Neutrophil (primary cell): ENCODE measurements at regions not wholly inside any gene's neighbourhood (a gene's known extent, or its start where the extent isn't known, plus 50 kb on each side); places are given as distances from the start of the nearest gene placed in this dataset.

Experiments
- H3K27ac ChIP-seq: fragments of 200-600 bp; sonication (generic); 2 replicates; pipeline ENCODE4 v1.5.1; 2016; ENCODE audit warnings: mild to moderate bottlenecking, moderate library complexity
- H3K27me3 ChIP-seq: fragments of 200-600 bp; sonication (generic); 2 replicates; pipeline ENCODE4 v1.6.0; 2016; ENCODE audit warnings: mild to moderate bottlenecking
- H3K36me3 ChIP-seq: fragments of 200-600 bp; sonication (generic); 2 replicates; pipeline ENCODE4 v1.5.1; 2017
- H3K4me1 ChIP-seq, 2 experiments: fragments of 200-600 bp in 1 of 2; sonication (generic) in 1 of 2; 1 replicate in 1 of 2; 2 replicates in 1 of 2; pipeline versions ENCODE4 v1.5.1 to v1.6.1; 2013 to 2016; ENCODE audit warnings: low read depth in 1 of 2, low read length in 1 of 2, mild to moderate bottlenecking in 1 of 2, moderate library complexity in 1 of 2; ENCODE audit not compliant: control insufficient read depth in 1 of 2, insufficient read depth in 1 of 2
- H3K4me3 ChIP-seq, 2 experiments: fragments of 200-600 bp in 1 of 2; sonication (generic) in 1 of 2; 1 replicate in 1 of 2; 2 replicates in 1 of 2; pipeline ENCODE4 v1.5.1; 2013 to 2016; ENCODE audit warnings: low read depth in 1 of 2, low read length in 1 of 2, mild to moderate bottlenecking in 1 of 2, moderate library complexity in 1 of 2
- H3K9me3 ChIP-seq: fragments of 200-600 bp; sonication (generic); 2 replicates; pipeline ENCODE4 v1.5.1; 2016
- TF ChIP-seq, protein P1 (sequence below): fragments of 200-600 bp; sonication (generic); IDR thresholded peaks from 2 replicates; pipeline ENCODE4 v1.5.1; 2016; ENCODE audit warnings: antibody characterized with exemption

DNA sequence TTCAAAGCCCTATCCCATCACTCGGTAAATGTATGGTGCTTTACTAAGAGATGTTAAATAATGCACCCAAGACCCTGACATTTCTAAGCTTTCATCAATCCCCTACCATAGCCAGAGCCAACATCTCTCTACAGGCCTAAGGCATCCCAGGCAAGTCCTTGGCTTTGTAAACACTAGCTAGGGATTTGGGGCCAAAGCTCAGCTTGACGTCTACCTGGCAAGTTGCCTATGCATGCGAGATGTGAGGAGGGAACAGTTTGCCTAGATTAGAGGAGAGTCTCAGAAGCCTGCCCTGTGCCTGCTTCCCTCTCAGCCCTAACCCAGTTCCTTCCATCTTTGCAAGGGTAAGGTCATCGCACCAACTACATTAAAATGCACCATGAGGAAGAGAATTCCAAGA, 221.5 kb upstream of the NCKAP5 start:
- H3K36me3 ChIP-seq = no peaks in the 10 kb centered on the region
- TF ChIP-seq, protein P1, sequence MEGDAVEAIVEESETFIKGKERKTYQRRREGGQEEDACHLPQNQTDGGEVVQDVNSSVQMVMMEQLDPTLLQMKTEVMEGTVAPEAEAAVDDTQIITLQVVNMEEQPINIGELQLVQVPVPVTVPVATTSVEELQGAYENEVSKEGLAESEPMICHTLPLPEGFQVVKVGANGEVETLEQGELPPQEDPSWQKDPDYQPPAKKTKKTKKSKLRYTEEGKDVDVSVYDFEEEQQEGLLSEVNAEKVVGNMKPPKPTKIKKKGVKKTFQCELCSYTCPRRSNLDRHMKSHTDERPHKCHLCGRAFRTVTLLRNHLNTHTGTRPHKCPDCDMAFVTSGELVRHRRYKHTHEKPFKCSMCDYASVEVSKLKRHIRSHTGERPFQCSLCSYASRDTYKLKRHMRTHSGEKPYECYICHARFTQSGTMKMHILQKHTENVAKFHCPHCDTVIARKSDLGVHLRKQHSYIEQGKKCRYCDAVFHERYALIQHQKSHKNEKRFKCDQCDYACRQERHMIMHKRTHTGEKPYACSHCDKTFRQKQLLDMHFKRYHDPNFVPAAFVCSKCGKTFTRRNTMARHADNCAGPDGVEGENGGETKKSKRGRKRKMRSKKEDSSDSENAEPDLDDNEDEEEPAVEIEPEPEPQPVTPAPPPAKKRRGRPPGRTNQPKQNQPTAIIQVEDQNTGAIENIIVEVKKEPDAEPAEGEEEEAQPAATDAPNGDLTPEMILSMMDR = no peak
- no peak overlapping the region for H3K27ac ChIP-seq
- no peaks in the 10 kb centered on the region for H3K9me3 ChIP-seq
- no peaks in the 10 kb centered on the region for H3K4me1 ChIP-seq
- no peaks in the 10 kb centered on the region for H3K27me3 ChIP-seq
- no peak overlapping the region for H3K4me3 ChIP-seq

- no peaks in the 10 kb centered on the region for H3K27me3 ChIP-seq
- H3K4me3 ChIP-seq = no peak overlapping the region
- no peaks in the 10 kb centered on the region for H3K4me1 ChIP-seq
- no peak overlapping the region for H3K27ac ChIP-seq
- H3K36me3 ChIP-seq = no peaks in the 10 kb centered on the region
- TF ChIP-seq, protein P1 = no peak
- H3K9me3 ChIP-seq = no peaks in the 10 kb centered on the region
Observed at GRCh38 chr2:133790711-133791110, 222.4 kb upstream of the NCKAP5 start.

- H3K4me1 ChIP-seq = no peaks in the 10 kb centered on the region
- no peak overlapping the region for H3K4me3 ChIP-seq
- H3K27ac ChIP-seq = no peak overlapping the region
Observed at GRCh38 chr2:133791191-133791590, 222.9 kb upstream of the NCKAP5 start.

DNA sequence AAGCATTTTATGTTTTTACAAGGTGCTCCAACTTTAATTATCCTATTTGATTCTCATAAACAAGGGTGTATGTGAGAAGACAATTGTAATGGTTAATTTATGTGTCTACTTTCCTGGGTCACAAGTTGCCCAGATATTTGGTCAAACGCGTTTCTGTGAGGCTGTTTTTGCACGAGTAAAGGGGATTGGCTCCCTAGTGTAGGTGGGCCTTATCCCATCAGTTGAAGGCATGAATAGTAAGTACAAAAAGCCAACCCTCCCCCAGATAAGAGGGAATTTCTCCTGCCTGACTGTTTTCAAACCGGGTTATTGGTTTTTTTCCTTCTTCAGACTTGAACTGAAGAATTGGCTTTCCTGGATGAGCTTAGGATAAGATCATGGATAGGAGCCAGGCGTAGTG, 224.0 kb upstream of the NCKAP5 start:
- H3K27ac ChIP-seq = no peak overlapping the region
- H3K27me3 ChIP-seq = no peaks in the 10 kb centered on the region
- no peaks in the 10 kb centered on the region for H3K4me1 ChIP-seq
- no peaks in the 10 kb centered on the region for H3K9me3 ChIP-seq
- no peaks in the 10 kb centered on the region for H3K36me3 ChIP-seq
- TF ChIP-seq, protein P1 = no peak
- H3K4me3 ChIP-seq = no peak overlapping the region

More at GRCh38 chr2:133791191-133791590, 222.9 kb upstream of the NCKAP5 start:
- TF ChIP-seq, protein P1 = no peak
- no peaks in the 10 kb centered on the region for H3K9me3 ChIP-seq
- no peaks in the 10 kb centered on the region for H3K36me3 ChIP-seq
- no peaks in the 10 kb centered on the region for H3K27me3 ChIP-seq

DNA sequence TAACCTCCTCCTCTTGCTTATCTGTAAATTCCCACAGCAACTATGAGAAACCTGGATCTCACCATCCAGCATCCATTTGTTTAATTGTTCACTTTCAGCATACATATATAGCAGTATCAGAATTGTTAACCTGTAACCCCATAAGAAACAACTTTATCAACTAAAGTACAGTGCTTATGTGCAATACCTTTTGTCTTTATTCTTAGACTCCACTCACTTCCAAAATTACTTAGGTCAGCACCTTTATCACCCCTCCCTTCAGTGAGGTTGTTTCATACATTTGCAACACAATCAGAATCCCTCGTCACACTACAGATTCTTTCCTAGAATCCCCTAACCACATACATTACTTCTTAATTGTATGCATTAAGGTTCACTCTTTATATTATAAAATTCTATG, 225.9 kb upstream of the NCKAP5 start:
- Histone ChIP-seq H3K36me3 (no peaks in the 10 kb centered on the region), H3K27ac (no peak overlapping the region), H3K4me1 (no peaks in the 10 kb centered on the region), H3K4me3 (no peak overlapping the region), H3K9me3 (no peaks in the 10 kb centered on the region), H3K27me3 (no peaks in the 10 kb centered on the region)
- TF ChIP-seq, protein P1 = no peak

GRCh38 chr2:133801946-133802345, 233.7 kb upstream of the NCKAP5 start:
- TF ChIP-seq, protein P1 = no peak
- no peaks in the 10 kb centered on the region for H3K27me3 ChIP-seq
- no peak overlapping the region for H3K4me3 ChIP-seq
- H3K27ac ChIP-seq = no peak overlapping the region
- H3K4me1 ChIP-seq = no peaks in the 10 kb centered on the region
- H3K9me3 ChIP-seq = no peaks in the 10 kb centered on the region
- no peaks in the 10 kb centered on the region for H3K36me3 ChIP-seq
